ENCODE measurements at regions not wholly inside any gene's neighbourhood (a gene's known extent, or its start where the extent isn't known, plus 50 kb on each side); places are given as distances from the start of the nearest gene placed in this dataset.

- TF ChIP-seq, protein P1, sequence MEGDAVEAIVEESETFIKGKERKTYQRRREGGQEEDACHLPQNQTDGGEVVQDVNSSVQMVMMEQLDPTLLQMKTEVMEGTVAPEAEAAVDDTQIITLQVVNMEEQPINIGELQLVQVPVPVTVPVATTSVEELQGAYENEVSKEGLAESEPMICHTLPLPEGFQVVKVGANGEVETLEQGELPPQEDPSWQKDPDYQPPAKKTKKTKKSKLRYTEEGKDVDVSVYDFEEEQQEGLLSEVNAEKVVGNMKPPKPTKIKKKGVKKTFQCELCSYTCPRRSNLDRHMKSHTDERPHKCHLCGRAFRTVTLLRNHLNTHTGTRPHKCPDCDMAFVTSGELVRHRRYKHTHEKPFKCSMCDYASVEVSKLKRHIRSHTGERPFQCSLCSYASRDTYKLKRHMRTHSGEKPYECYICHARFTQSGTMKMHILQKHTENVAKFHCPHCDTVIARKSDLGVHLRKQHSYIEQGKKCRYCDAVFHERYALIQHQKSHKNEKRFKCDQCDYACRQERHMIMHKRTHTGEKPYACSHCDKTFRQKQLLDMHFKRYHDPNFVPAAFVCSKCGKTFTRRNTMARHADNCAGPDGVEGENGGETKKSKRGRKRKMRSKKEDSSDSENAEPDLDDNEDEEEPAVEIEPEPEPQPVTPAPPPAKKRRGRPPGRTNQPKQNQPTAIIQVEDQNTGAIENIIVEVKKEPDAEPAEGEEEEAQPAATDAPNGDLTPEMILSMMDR (IDR thresholded peaks at IDR 0.05), result no peak
- DNase-seq (ENCODE audit: low spot score) (no peak), ATAC-seq (ENCODE audit: low FRiP score) (no peak)
These were observed 463.8 kb downstream of the TLE1 start for GRCh38 chr9:81225596-81225995.

DNA sequence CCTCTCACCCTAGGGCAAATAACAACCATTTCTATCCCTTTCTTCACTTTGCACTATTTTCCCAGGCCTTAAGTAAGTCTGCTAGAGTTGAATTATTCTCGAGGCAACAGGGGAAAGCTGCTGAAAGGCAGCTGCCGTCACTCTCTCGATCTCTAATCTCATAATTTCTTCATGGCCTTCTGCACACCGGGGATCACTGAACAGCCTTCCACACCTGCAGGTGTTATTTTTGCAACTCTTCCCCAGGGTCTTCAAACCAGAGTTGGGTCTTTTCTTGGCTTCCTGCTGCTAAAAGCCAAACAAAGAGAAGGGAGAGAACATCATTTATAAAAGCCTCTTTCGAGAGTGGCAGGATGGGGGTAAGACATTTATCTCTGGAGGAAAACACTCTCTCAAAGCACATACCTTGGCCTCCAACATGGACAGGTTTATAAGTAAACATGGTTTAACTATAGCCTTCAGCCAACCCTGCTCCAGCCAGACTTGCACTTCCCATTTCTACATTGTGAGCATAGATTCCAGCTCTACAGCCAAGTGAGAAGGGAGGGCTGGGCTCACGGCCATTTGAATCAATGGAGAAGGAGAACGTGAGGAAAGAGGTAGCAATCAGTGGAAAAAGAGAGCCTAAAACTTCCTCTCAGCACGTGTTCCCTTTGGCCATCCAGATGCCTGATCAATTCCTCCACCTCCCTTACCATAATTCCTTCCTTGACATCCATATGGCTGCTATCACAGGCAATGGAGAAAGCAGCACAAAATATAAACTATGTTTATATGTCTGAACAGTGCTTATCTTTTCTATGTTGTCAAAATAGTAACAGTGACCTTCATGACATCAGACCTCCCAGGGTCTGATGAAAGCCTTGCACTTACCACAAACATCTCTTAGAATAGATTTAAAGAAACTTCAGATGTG lies 464.9 kb downstream of the TLE1 start:
- DNase-seq (ENCODE audit: low spot score) (no peak), ATAC-seq (ENCODE audit: low FRiP score) (no peak)
- TF ChIP-seq, protein P1 (IDR thresholded peaks at IDR 0.05), result no peak

DNA sequence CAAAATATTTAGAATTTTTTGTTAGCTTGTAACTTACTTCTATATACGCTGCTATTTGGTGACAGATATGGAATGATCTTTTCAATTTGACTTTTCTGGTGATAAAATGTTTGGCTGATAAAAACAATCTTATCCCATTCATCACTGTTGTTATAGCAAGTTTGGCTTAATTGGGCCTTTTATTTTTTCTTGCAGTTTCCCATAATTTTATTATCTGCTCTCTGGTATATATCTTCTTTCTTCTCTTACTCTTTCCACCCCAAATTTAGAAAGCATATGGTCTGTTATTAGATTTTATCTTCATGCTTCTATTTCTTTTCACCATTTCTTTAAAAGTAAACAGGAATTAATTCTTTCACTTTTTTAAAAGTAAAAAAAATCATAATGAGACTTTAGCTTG lies 474.4 kb downstream of the TLE1 start:
- ATAC-seq (ENCODE audit: low FRiP score) (no peak), DNase-seq (ENCODE audit: low spot score) (no peak)
- TF ChIP-seq, protein P1 (IDR thresholded peaks at IDR 0.05), result no peak

GRCh38 chr9:81213456-81213855 lies 475.9 kb downstream of the TLE1 start:
- TF ChIP-seq, protein P1 (IDR thresholded peaks at IDR 0.05), result no peak
- DNase-seq (ENCODE audit: low spot score), result no peak
- no peak for ATAC-seq (ENCODE audit: low FRiP score)

GRCh38 chr9:81211741-81212140 lies 477.6 kb downstream of the TLE1 start:
- no peak for ATAC-seq (ENCODE audit: low FRiP score)
- TF ChIP-seq, protein P1 (IDR thresholded peaks at IDR 0.05), result no peak
- DNase-seq (ENCODE audit: low spot score), result no peak

- DNase-seq (ENCODE audit: low spot score) (no peak), ATAC-seq (ENCODE audit: low FRiP score) (no peak)
- TF ChIP-seq, protein P1 (IDR thresholded peaks at IDR 0.05), result no peak
These were observed 481.7 kb downstream of the TLE1 start for GRCh38 chr9:81207651-81208050.

GRCh38 chr9:81202292-81202691 lies 487.1 kb downstream of the TLE1 start:
- TF ChIP-seq, protein P1 (IDR thresholded peaks at IDR 0.05), result no peak
- DNase-seq (ENCODE audit: low spot score) (no peak), ATAC-seq (ENCODE audit: low FRiP score) (no peak)
